ENCODE measurements at regions not wholly inside any gene's neighbourhood (a gene's known extent, or its start where the extent isn't known, plus 50 kb on each side); places are given as distances from the start of the nearest gene placed in this dataset.

- TF ChIP-seq ZNF70 (CRISPR knock-in tag; IDR thresholded peaks at IDR 0.05) = no peak
- no peak for TF ChIP-seq RARB (CRISPR knock-in tag; IDR thresholded peaks at IDR 0.05)
- TF ChIP-seq BACH2 (CRISPR knock-in tag; IDR thresholded peaks at IDR 0.05; ENCODE audit: borderline replicate concordance) = no peak
- no peak for TF ChIP-seq ARNTL (CRISPR knock-in tag; IDR thresholded peaks at IDR 0.05; ENCODE audit: borderline replicate concordance, low read depth)
- no peak for TF ChIP-seq PATZ1 (CRISPR knock-in tag; IDR thresholded peaks at IDR 0.05; ENCODE audit: borderline replicate concordance)
- TF ChIP-seq ISL1 (CRISPR knock-in tag; IDR thresholded peaks at IDR 0.05) = no peak
- no peak for TF ChIP-seq CREB5 (CRISPR knock-in tag; IDR thresholded peaks at IDR 0.05; ENCODE audit: low read depth)
- no peak for TF ChIP-seq ZNF565 (CRISPR knock-in tag; conservative IDR thresholded peaks at IDR 0.05; ENCODE audit: low read depth)
- no peak for TF ChIP-seq ZNF8 (CRISPR knock-in tag; IDR thresholded peaks at IDR 0.05)
Measured at GRCh38 chr3:30114918-30115317, 491.5 kb upstream of the TGFBR2 start.

Data from SK-N-SH treated with all-trans-retinoic acid at 6 μM for 48 hours (cell line).